ENCODE measurements at regions not wholly inside any gene's neighbourhood (a gene's known extent, or its start where the extent isn't known, plus 50 kb on each side); places are given as distances from the start of the nearest gene placed in this dataset.

- peaks cover 5% of the 10 kb centered on the region for H3K4me1 ChIP-seq (ENCODE audit: insufficient read depth, insufficient read length)
- H3K27me3 ChIP-seq (ENCODE audit: insufficient read depth, insufficient read length), result no peaks in the 10 kb centered on the region
- no peaks in the 10 kb centered on the region for H3K36me3 ChIP-seq (ENCODE audit: insufficient read depth, insufficient read length, low read length)
- no peak overlapping the region for H3K9ac ChIP-seq (ENCODE audit: insufficient read length, low read depth)
- DNase-seq (ENCODE audit: low read depth, low spot score), result no peak
- no peaks in the 10 kb centered on the region for H3K9me3 ChIP-seq (ENCODE audit: insufficient read depth, low read length)
- TF ChIP-seq YY1 (IDR thresholded peaks at IDR 0.05; ENCODE audit: insufficient read depth, insufficient read length) (no peak), SUZ12 (IDR thresholded peaks at IDR 0.05; ENCODE audit: extremely low read depth, insufficient read depth, insufficient read length) (no peak), ZNF274 (IDR thresholded peaks at IDR 0.05; ENCODE audit: low read depth, low read length) (no peak)
- H3K4me3 ChIP-seq (ENCODE audit: insufficient read length, low read depth), result no peak overlapping the region
These were observed 104.7 kb upstream of the CLDN10 start for GRCh38 chr13:95447814-95448213.

GRCh38 chr13:95451656-95452055, 100.9 kb upstream of the CLDN10 start:
- Histone ChIP-seq H3K9ac (ENCODE audit: insufficient read length, low read depth) (no peak overlapping the region), H3K4me1 (ENCODE audit: insufficient read depth, insufficient read length) (peaks cover 5% of the 10 kb centered on the region), H3K36me3 (ENCODE audit: insufficient read depth, insufficient read length, low read length) (no peaks in the 10 kb centered on the region), H3K9me3 (ENCODE audit: insufficient read depth, low read length) (no peaks in the 10 kb centered on the region), H3K4me3 (ENCODE audit: insufficient read length, low read depth) (no peak overlapping the region), H3K27me3 (ENCODE audit: insufficient read depth, insufficient read length) (no peaks in the 10 kb centered on the region)
- DNase-seq (ENCODE audit: low read depth, low spot score), result no peak
- no peak for TF ChIP-seq YY1 (IDR thresholded peaks at IDR 0.05; ENCODE audit: insufficient read depth, insufficient read length)
- no peak for TF ChIP-seq SUZ12 (IDR thresholded peaks at IDR 0.05; ENCODE audit: extremely low read depth, insufficient read depth, insufficient read length)
- TF ChIP-seq ZNF274 (IDR thresholded peaks at IDR 0.05; ENCODE audit: low read depth, low read length), result no peak

GRCh38 chr13:95452375-95452774, 100.1 kb upstream of the CLDN10 start:
- H3K4me1 ChIP-seq (ENCODE audit: insufficient read depth, insufficient read length), result peaks cover 5% of the 10 kb centered on the region
- H3K9ac ChIP-seq (ENCODE audit: insufficient read length, low read depth), result no peak overlapping the region
- H3K9me3 ChIP-seq (ENCODE audit: insufficient read depth, low read length), result no peaks in the 10 kb centered on the region
- no peaks in the 10 kb centered on the region for H3K36me3 ChIP-seq (ENCODE audit: insufficient read depth, insufficient read length, low read length)
- no peaks in the 10 kb centered on the region for H3K27me3 ChIP-seq (ENCODE audit: insufficient read depth, insufficient read length)
- no peak overlapping the region for H3K4me3 ChIP-seq (ENCODE audit: insufficient read length, low read depth)
- no peak for TF ChIP-seq ZNF274 (IDR thresholded peaks at IDR 0.05; ENCODE audit: low read depth, low read length)
- no peak for TF ChIP-seq YY1 (IDR thresholded peaks at IDR 0.05; ENCODE audit: insufficient read depth, insufficient read length)
- no peak for TF ChIP-seq SUZ12 (IDR thresholded peaks at IDR 0.05; ENCODE audit: extremely low read depth, insufficient read depth, insufficient read length)
- DNase-seq (ENCODE audit: low read depth, low spot score), result no peak

GRCh38 chr13:95455782-95456181, 96.7 kb upstream of the CLDN10 start:
- Histone ChIP-seq H3K9me3 (ENCODE audit: insufficient read depth, low read length) (peaks cover 25% of the 10 kb centered on the region; the same call in 1 of the 2 replicates), H3K4me1 (ENCODE audit: insufficient read depth, insufficient read length) (no peaks in the 10 kb centered on the region), H3K36me3 (ENCODE audit: insufficient read depth, insufficient read length, low read length) (no peaks in the 10 kb centered on the region), H3K27me3 (ENCODE audit: insufficient read depth, insufficient read length) (no peaks in the 10 kb centered on the region), H3K9ac (ENCODE audit: insufficient read length, low read depth) (no peak overlapping the region), H3K4me3 (ENCODE audit: insufficient read length, low read depth) (no peak overlapping the region)
- no peak for DNase-seq (ENCODE audit: low read depth, low spot score)
- no peak for TF ChIP-seq SUZ12 (IDR thresholded peaks at IDR 0.05; ENCODE audit: extremely low read depth, insufficient read depth, insufficient read length)
- TF ChIP-seq ZNF274 (IDR thresholded peaks at IDR 0.05; ENCODE audit: low read depth, low read length), result no peak
- TF ChIP-seq YY1 (IDR thresholded peaks at IDR 0.05; ENCODE audit: insufficient read depth, insufficient read length), result no peak

GRCh38 chr13:95456815-95457214, 95.7 kb upstream of the CLDN10 start:
- no peak overlapping the region for H3K4me3 ChIP-seq (ENCODE audit: insufficient read length, low read depth)
- H3K4me1 ChIP-seq (ENCODE audit: insufficient read depth, insufficient read length), result no peaks in the 10 kb centered on the region
- DNase-seq (ENCODE audit: low read depth, low spot score), result no peak
- no peaks in the 10 kb centered on the region for H3K36me3 ChIP-seq (ENCODE audit: insufficient read depth, insufficient read length, low read length)
- H3K9ac ChIP-seq (ENCODE audit: insufficient read length, low read depth), result no peak overlapping the region
- H3K27me3 ChIP-seq (ENCODE audit: insufficient read depth, insufficient read length), result no peaks in the 10 kb centered on the region
- TF ChIP-seq SUZ12 (IDR thresholded peaks at IDR 0.05; ENCODE audit: extremely low read depth, insufficient read depth, insufficient read length), result no peak
- TF ChIP-seq YY1 (IDR thresholded peaks at IDR 0.05; ENCODE audit: insufficient read depth, insufficient read length), result no peak
- no peak for TF ChIP-seq ZNF274 (IDR thresholded peaks at IDR 0.05; ENCODE audit: low read depth, low read length)
- H3K9me3 ChIP-seq (ENCODE audit: insufficient read depth, low read length), result peaks cover 25% of the 10 kb centered on the region; the same call in 1 of the 2 replicates

GRCh38 chr13:95457294-95457693, 95.2 kb upstream of the CLDN10 start:
- Histone ChIP-seq H3K27me3 (ENCODE audit: insufficient read depth, insufficient read length) (no peaks in the 10 kb centered on the region), H3K9me3 (ENCODE audit: insufficient read depth, low read length) (peaks cover 25% of the 10 kb centered on the region; the same call in 1 of the 2 replicates), H3K4me3 (ENCODE audit: insufficient read length, low read depth) (no peak overlapping the region), H3K9ac (ENCODE audit: insufficient read length, low read depth) (no peak overlapping the region), H3K4me1 (ENCODE audit: insufficient read depth, insufficient read length) (no peaks in the 10 kb centered on the region), H3K36me3 (ENCODE audit: insufficient read depth, insufficient read length, low read length) (no peaks in the 10 kb centered on the region)
- DNase-seq (ENCODE audit: low read depth, low spot score), result no peak
- TF ChIP-seq SUZ12 (IDR thresholded peaks at IDR 0.05; ENCODE audit: extremely low read depth, insufficient read depth, insufficient read length) (no peak), ZNF274 (IDR thresholded peaks at IDR 0.05; ENCODE audit: low read depth, low read length) (no peak), YY1 (IDR thresholded peaks at IDR 0.05; ENCODE audit: insufficient read depth, insufficient read length) (no peak)

- H3K4me3 ChIP-seq (ENCODE audit: insufficient read length, low read depth), result no peak overlapping the region
- H3K4me1 ChIP-seq (ENCODE audit: insufficient read depth, insufficient read length), result no peaks in the 10 kb centered on the region
- H3K27me3 ChIP-seq (ENCODE audit: insufficient read depth, insufficient read length), result no peaks in the 10 kb centered on the region
- H3K36me3 ChIP-seq (ENCODE audit: insufficient read depth, insufficient read length, low read length), result no peaks in the 10 kb centered on the region
- peak; percentile 52 for DNase-seq (ENCODE audit: low read depth, low spot score)
- TF ChIP-seq YY1 (IDR thresholded peaks at IDR 0.05; ENCODE audit: insufficient read depth, insufficient read length) (no peak), SUZ12 (IDR thresholded peaks at IDR 0.05; ENCODE audit: extremely low read depth, insufficient read depth, insufficient read length) (no peak)
- H3K9me3 ChIP-seq (ENCODE audit: insufficient read depth, low read length), result peaks cover 25% of the 10 kb centered on the region; the same call in 1 of the 2 replicates
- no peak overlapping the region for H3K9ac ChIP-seq (ENCODE audit: insufficient read length, low read depth)
These were observed 89.7 kb upstream of the CLDN10 start for GRCh38 chr13:95462801-95463200.

Measured in NT2/D1 (cell line).